ENCODE measurements at regions not wholly inside any gene's neighbourhood (a gene's known extent, or its start where the extent isn't known, plus 50 kb on each side); places are given as distances from the start of the nearest gene placed in this dataset.

DNA sequence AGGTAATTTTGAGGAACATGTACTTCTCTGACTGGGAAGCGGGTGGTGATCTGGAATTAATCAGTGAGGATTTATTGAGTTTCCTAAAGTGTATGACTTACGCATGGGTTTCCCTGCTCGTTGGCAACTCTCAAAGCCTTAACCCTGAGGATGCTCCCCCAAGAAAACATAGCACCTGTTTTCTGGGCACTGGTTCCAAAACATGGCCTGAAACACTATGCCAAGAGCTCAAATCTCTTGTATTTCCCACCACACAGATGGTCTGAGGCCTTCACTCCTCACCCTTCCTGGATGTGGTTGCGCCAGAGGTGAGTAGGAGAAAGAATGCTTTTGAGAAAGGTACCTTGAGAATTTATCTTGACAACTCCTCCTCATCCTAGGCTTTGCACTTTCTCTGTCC is 250.4 kb downstream of the FZD1 start:
- intact Hi-C loops (cut with micrococcal nuclease), result no loop called here
- DNase-seq, result no peak
- WGBS (ENCODE audit: insufficient coverage), result 67% methylated on average over 1 of the region's 4 CpGs
- ChIA-PET CTCF (no interaction called here), POLR2A (no interaction called here)
- no peaks in the 10 kb centered on the region for H3K79me2 ChIP-seq (ENCODE audit: control insufficient read depth, insufficient read depth, low read length)
- H3K9me3 Mint-ChIP-seq (ENCODE audit: insufficient read depth), result no peaks in the 10 kb centered on the region
- TF ChIP-seq EZH2 (IDR thresholded peaks at IDR 0.05; ENCODE audit: borderline replicate concordance, insufficient read depth, low read depth, low read length, poor library complexity, severe bottlenecking), result no peak
- TF ChIP-seq, protein P1, sequence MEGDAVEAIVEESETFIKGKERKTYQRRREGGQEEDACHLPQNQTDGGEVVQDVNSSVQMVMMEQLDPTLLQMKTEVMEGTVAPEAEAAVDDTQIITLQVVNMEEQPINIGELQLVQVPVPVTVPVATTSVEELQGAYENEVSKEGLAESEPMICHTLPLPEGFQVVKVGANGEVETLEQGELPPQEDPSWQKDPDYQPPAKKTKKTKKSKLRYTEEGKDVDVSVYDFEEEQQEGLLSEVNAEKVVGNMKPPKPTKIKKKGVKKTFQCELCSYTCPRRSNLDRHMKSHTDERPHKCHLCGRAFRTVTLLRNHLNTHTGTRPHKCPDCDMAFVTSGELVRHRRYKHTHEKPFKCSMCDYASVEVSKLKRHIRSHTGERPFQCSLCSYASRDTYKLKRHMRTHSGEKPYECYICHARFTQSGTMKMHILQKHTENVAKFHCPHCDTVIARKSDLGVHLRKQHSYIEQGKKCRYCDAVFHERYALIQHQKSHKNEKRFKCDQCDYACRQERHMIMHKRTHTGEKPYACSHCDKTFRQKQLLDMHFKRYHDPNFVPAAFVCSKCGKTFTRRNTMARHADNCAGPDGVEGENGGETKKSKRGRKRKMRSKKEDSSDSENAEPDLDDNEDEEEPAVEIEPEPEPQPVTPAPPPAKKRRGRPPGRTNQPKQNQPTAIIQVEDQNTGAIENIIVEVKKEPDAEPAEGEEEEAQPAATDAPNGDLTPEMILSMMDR (IDR thresholded peaks at IDR 0.05), result no peak
- H3K27ac ChIP-seq (ENCODE audit: low read length in 2 of 2), result no peak overlapping the region
- H3K4me2 ChIP-seq (replicated peaks; ENCODE audit: low read depth, low read length, poor library complexity, severe bottlenecking), result no peak overlapping the region
- no peaks in the 10 kb centered on the region for H3K27me3 ChIP-seq (replicated peaks in 1 of 4; ENCODE audit: control extremely low read depth in 1 of 4, control insufficient read depth in 3 of 4, insufficient read depth in 4 of 4, low read length in 3 of 4)
- no peak overlapping the region for H3K27ac Mint-ChIP-seq
- ATAC-seq (ENCODE audit: low read depth), result no peak
- no peaks in the 10 kb centered on the region for H3K4me1 ChIP-seq (ENCODE audit: control insufficient read depth in 2 of 2, insufficient read depth in 2 of 2, low read length in 2 of 2)
- H3K4me3 ChIP-seq (ENCODE audit: control extremely low read depth in 1 of 5, extremely low read depth in 1 of 5, insufficient read depth in 1 of 5, low read depth in 2 of 5, low read length in 4 of 5), result no peak overlapping the region
- H3K27me3 Mint-ChIP-seq, result peaks cover 3% of the 10 kb centered on the region
- no peaks in the 10 kb centered on the region for H3K9me3 ChIP-seq (ENCODE audit: control extremely low read depth in 1 of 3, control insufficient read depth in 2 of 3, insufficient read depth in 1 of 3, low read length in 2 of 3)
- no peak overlapping the region for H3K4me3 Mint-ChIP-seq
- no peaks in the 10 kb centered on the region for H3K4me1 Mint-ChIP-seq
- H2AFZ ChIP-seq (ENCODE audit: insufficient read depth, low read depth, low read length, poor library complexity, severe bottlenecking), result no peak overlapping the region
- H3K36me3 ChIP-seq (replicated peaks in 1 of 2; ENCODE audit: control extremely low read depth in 1 of 2, control insufficient read depth in 1 of 2, extremely low read depth in 1 of 2, insufficient read depth in 2 of 2, low read length in 1 of 2), result no peaks in the 10 kb centered on the region
- no peaks in the 10 kb centered on the region for H4K20me1 ChIP-seq (ENCODE audit: control insufficient read depth, insufficient read depth, low read length, poor library complexity, severe bottlenecking)
- H3K9ac ChIP-seq (ENCODE audit: low read length), result no peak overlapping the region

DNA sequence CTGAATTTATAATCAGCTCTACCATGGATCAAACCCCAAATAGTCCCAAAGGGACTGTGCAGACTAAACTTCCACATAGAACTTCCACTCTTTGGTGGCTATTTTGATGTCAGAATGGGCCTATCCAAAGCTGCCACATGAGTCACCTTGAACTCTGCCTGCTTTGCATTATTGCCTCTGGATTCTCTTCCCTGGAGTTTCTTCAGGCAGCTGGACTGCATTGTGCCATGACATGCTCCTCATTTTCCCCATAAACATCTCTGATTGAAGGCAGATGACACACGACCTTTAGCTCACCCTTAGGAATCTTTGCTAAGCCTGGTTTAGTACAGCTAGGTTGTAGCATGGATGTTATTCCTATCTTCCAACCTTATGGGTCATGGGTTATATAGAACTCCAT is 251.7 kb downstream of the FZD1 start:
- Histone ChIP-seq H3K4me1 (ENCODE audit: control insufficient read depth in 2 of 2, insufficient read depth in 2 of 2, low read length in 2 of 2) (no peaks in the 10 kb centered on the region), H3K27me3 (replicated peaks in 1 of 4; ENCODE audit: control extremely low read depth in 1 of 4, control insufficient read depth in 3 of 4, insufficient read depth in 4 of 4, low read length in 3 of 4) (no peaks in the 10 kb centered on the region), H3K79me2 (ENCODE audit: control insufficient read depth, insufficient read depth, low read length) (no peaks in the 10 kb centered on the region), H3K36me3 (replicated peaks in 1 of 2; ENCODE audit: control extremely low read depth in 1 of 2, control insufficient read depth in 1 of 2, extremely low read depth in 1 of 2, insufficient read depth in 2 of 2, low read length in 1 of 2) (no peaks in the 10 kb centered on the region), H4K20me1 (ENCODE audit: control insufficient read depth, insufficient read depth, low read length, poor library complexity, severe bottlenecking) (no peaks in the 10 kb centered on the region), H3K4me2 (replicated peaks; ENCODE audit: low read depth, low read length, poor library complexity, severe bottlenecking) (no peak overlapping the region), H2AFZ (ENCODE audit: insufficient read depth, low read depth, low read length, poor library complexity, severe bottlenecking) (no peak overlapping the region), H3K9me3 (ENCODE audit: control extremely low read depth in 1 of 3, control insufficient read depth in 2 of 3, insufficient read depth in 1 of 3, low read length in 2 of 3) (no peaks in the 10 kb centered on the region), H3K4me3 (ENCODE audit: control extremely low read depth in 1 of 5, extremely low read depth in 1 of 5, insufficient read depth in 1 of 5, low read depth in 2 of 5, low read length in 4 of 5) (no peak overlapping the region), H3K27ac (ENCODE audit: low read length in 2 of 2) (no peak overlapping the region), H3K9ac (ENCODE audit: low read length) (no peak overlapping the region)
- H3K4me1 Mint-ChIP-seq, result no peaks in the 10 kb centered on the region
- intact Hi-C loops (cut with micrococcal nuclease), result no loop called here
- peaks cover 3% of the 10 kb centered on the region for H3K27me3 Mint-ChIP-seq
- DNase-seq (no peak), ATAC-seq (ENCODE audit: low read depth) (no peak)
- ChIA-PET CTCF (no interaction called here), POLR2A (no interaction called here)
- H3K9me3 Mint-ChIP-seq (ENCODE audit: insufficient read depth), result no peaks in the 10 kb centered on the region
- no peak overlapping the region for H3K4me3 Mint-ChIP-seq
- WGBS (ENCODE audit: insufficient coverage), result 83% methylated on average over 1 of the region's 1 CpG
- TF ChIP-seq, protein P1 (IDR thresholded peaks at IDR 0.05), result no peak
- no peak for TF ChIP-seq EZH2 (IDR thresholded peaks at IDR 0.05; ENCODE audit: borderline replicate concordance, insufficient read depth, low read depth, low read length, poor library complexity, severe bottlenecking)
- no peak overlapping the region for H3K27ac Mint-ChIP-seq
